ENCODE measurements at regions not wholly inside any gene's neighbourhood (a gene's known extent, or its start where the extent isn't known, plus 50 kb on each side); places are given as distances from the start of the nearest gene placed in this dataset.

- DNase-seq (ENCODE audit: low read depth in 2 of 2), result no peak
Measured at GRCh38 chrX:39627257-39627656, 470.5 kb downstream of the BCOR start.

- DNase-seq (ENCODE audit: low read depth in 2 of 2), result no peak
Measured at GRCh38 chrX:39629001-39629400, 468.8 kb downstream of the BCOR start.

- DNase-seq (ENCODE audit: low read depth in 2 of 2), result no peak
Measured at GRCh38 chrX:39630344-39630743, 467.4 kb downstream of the BCOR start.

GRCh38 chrX:39631276-39632229, 466.2 kb downstream of the BCOR start:
- no peak for DNase-seq (ENCODE audit: low read depth in 2 of 2)

- DNase-seq (ENCODE audit: low read depth in 2 of 2), result no peak
Measured at GRCh38 chrX:39633293-39633692, 464.5 kb downstream of the BCOR start.

GRCh38 chrX:39636481-39636880, 461.3 kb downstream of the BCOR start:
- DNase-seq (ENCODE audit: low read depth in 2 of 2), result no peak

- no peak for DNase-seq (ENCODE audit: low read depth in 2 of 2)
Measured at GRCh38 chrX:39638526-39638925, 459.2 kb downstream of the BCOR start.

- DNase-seq (ENCODE audit: low read depth in 2 of 2), result no peak
Measured at GRCh38 chrX:39639871-39640270, 457.9 kb downstream of the BCOR start.

- no peak for DNase-seq (ENCODE audit: low read depth in 2 of 2)
Measured at GRCh38 chrX:39640866-39641265, 456.9 kb downstream of the BCOR start.

GRCh38 chrX:39642071-39642470, 455.7 kb downstream of the BCOR start:
- no peak for DNase-seq (ENCODE audit: low read depth in 2 of 2)

GRCh38 chrX:39643550-39643949, 454.2 kb downstream of the BCOR start:
- no peak for DNase-seq (ENCODE audit: low read depth in 2 of 2)

- peak; percentile 50 to 65 for DNase-seq (ENCODE audit: low read depth in 2 of 2)
Measured at GRCh38 chrX:39645178-39645895, 452.4 kb downstream of the BCOR start.

GRCh38 chrX:39648548-39649254, 449.1 kb downstream of the BCOR start:
- no peak for DNase-seq (ENCODE audit: low read depth in 2 of 2)

GRCh38 chrX:39650768-39651347, 446.9 kb downstream of the BCOR start:
- DNase-seq (ENCODE audit: low read depth in 2 of 2), result no peak

GRCh38 chrX:39652336-39652735, 445.4 kb downstream of the BCOR start:
- DNase-seq (ENCODE audit: low read depth in 2 of 2), result peak in 1 of 2 donors; percentile 7

- DNase-seq (ENCODE audit: low read depth in 2 of 2), result no peak
Measured at GRCh38 chrX:39653691-39654090, 444.1 kb downstream of the BCOR start.

- DNase-seq (ENCODE audit: low read depth in 2 of 2), result no peak
Measured at GRCh38 chrX:39654183-39654925, 443.4 kb downstream of the BCOR start.

GRCh38 chrX:39654952-39655351, 442.8 kb downstream of the BCOR start:
- DNase-seq (ENCODE audit: low read depth in 2 of 2), result no peak

- no peak for DNase-seq (ENCODE audit: low read depth in 2 of 2)
Measured at GRCh38 chrX:39661116-39661907, 436.4 kb downstream of the BCOR start.

Measured in dermis microvascular lymphatic vessel endothelial cell (primary cell).